HG03280 (cell line): ENCODE measurements at regions not wholly inside any gene's neighbourhood (a gene's known extent, or its start where the extent isn't known, plus 50 kb on each side); places are given as distances from the start of the nearest gene placed in this dataset.
"Not testable (repeated sequence)": the region's sequence is repeated elsewhere in the genome, so short reads cannot be mapped to it uniquely, and the experiment has no call there.

ENCODE experiments used
- ATAC-seq: cut with Tn5 transposase; IDR thresholded peaks from one replicate; pipeline ENCODE4 v1.9.1; 2021; ENCODE audit warnings: mild to moderate bottlenecking, moderate library complexity; ENCODE audit not compliant: unreplicated experiment

DNA sequence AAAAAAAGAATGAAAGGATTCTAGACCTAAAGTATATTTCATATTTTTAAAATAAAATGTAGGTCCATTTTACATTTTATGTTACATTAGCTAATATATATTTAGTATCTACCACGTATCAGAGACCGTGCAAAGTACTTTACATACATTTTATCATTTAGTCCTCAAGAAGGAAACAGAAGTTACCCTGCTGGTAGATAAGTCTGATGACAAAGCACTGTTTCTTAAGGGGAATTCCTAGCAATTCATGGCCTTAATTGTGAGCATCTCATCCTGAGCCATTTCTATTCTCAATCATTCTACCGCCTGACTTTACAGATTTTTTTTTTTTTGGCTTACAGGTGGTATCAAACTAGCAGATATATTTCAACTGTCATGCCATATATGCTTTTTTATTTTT is 367.7 kb downstream of the PRELID2 start:
- no peak for ATAC-seq

DNA sequence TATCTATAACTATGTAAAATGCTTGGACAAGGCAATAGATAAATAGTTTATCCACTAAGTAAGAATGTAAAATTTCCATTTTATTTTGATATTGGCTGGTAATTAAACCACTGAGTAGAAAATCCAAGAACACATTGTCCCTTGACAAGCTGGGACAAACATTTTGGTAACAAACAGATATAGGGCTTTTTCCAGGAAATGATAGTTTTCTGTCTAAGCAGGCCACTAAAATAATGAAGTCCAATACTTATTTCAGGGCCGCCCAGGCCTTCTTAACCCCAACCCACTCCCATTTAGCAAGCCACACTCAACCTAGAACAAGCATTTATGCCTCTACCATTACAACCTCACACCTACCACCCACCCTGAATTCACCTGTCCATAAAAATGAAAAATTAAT is 368.6 kb downstream of the PRELID2 start:
- no peak for ATAC-seq

DNA sequence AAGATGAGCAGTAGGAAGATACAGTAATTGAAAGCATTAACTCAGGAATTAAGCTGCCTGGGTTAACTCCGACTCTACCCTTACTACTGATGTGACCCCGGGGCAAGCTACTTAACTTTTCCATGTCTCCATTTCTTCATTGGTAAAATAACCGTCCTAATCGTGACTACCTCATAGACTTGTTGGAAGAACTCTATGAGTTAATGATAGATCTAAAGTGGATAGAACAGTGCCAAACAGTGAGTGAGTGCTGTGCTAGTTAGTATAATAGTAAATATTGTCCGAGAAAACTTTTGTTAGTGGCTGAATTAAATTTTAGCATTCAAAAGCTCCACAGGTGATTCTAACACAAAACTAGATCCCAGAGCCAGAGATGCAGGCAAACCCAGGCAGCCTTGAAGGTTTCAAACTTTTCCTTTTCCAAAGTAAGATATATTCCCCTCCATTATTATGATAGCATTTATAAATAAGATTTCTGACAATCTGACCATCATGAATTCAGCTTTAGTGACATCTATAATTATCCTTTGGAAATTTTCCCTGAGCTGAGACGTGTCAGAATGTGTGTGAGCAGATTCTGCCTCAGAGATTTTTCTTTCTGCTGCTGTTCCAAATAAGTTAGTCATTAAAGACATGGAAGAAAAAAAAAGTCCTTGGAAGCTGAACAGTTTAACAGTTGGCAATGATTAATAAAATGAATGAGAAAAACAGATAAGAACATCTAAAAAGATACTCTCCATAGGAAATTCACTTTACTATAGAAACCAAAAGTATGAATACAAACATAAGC is 369.5 kb downstream of the PRELID2 start:
- ATAC-seq, result no peak

DNA sequence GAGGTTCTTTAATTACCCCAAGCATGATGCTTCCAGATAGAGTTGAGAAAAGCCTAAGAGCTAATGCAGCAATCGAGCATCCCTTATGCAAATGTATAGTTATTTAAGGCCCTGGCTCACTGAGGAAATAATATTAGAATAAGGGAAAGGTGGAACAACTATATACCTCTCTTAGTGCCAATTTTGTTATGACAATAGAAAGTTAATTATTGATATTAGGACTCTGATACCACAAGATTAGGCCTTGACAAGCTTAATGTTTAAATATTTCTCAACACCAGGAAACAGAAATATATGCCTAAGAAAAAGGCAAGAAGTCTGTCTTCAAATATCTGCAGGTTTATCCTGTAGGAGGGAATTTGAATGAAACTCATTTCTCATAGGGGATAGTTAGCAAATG is 371.0 kb downstream of the PRELID2 start:
- ATAC-seq, result no peak

DNA sequence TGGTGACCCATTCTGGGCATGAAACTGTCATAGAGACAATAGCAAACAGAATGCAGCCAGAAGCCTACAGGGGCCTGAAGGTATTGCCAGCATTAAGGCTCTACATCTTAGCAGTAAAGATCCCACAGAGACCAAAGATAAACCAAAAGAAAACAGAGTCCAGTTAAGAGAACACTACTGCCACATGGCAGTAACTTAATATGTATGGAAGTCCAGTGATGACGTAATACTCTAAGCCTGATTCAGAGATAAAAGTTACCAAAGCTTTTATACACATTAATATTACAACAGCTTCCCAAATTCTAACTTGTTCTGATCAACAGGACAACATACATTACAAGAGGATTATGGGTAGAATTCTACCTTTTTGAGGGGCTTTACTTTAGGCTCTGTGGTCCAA is 371.5 kb downstream of the PRELID2 start:
- no peak for ATAC-seq

DNA sequence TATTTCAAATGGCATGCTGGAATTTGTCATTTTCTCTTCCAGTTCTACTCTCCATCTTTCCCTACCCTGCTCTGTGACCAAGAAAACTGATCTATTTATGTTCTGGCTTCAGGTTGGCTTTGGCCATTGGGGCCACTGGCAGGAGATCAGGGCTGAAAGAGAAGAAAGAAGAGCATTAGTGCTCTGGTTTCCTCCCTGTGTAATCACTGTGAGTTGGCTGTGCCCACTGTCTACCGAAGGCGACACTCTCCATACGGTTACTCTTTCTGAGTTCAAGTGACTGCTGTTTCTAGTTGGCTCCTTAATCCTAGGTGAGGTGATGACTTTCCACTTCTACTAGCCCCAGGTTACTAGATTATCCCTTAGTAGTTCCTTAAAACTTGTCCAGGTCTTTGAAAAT is 372.6 kb downstream of the PRELID2 start:
- ATAC-seq, result no peak

DNA sequence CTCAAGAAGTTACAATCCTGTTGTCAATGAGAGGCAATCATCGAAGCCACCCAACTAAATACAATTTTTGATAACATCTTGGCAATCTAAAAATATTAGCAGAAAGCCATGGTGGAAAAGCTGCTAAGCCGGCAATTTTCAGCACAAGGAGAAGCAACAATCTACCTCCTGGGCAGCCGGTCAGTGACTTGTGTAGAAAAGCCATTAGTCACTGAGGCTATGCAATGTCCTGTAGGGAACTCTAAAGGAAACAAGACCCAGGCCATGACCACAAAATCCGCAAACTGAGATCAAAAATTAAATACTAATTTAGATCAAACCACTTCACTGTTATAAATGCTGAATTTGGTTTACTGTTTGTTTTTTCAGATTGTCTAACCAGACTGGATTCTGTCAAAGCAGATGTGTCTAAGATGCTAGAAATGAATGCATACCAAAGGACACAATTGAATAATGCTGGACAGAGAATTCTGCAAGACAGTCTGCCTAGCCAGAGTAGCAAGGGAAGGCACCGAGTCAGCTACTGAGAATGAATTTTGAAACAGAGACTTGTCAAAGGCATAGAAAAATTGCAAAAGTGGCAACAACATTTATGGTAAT is 384.8 kb downstream of the PRELID2 start:
- no peak for ATAC-seq

DNA sequence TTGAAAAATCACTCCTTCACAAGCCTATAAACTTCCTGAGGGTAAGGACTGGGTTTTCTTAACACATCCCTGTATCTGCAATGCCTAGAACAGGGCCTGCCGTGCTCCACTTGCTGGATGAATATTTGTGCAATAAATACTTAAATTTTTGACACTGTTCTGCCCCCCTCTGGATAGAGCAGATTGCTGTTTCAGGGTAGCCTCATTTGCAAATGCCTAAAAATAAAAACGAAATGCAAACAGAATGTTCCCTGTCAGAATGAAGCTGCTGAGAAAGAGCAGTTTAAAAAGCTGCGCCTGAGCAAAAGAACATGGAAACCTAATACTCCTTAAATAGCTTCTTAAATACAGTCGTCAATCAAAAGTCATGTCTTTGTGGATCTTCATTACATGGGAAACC is 385.3 kb downstream of the PRELID2 start:
- ATAC-seq, result no peak

DNA sequence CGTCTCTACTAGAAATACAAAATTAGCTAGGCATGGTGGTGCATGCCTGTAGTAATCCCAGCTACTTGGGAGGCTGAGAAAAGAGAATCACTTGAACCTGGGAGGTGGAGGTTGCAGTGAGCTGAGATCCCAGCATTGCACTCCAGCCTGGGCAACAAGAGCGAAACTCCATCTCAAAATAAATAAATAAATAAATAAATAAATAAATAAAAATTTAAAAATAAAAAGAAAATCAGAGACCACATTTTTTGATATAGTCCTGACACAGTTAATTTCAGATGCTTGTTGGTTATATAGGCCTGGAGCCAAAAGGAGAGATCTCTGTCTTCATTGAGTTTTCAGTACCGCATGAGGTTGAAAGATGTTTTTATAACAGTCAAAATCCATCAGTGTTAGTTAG is 388.3 kb downstream of the PRELID2 start:
- not testable (repeated sequence) for ATAC-seq

DNA sequence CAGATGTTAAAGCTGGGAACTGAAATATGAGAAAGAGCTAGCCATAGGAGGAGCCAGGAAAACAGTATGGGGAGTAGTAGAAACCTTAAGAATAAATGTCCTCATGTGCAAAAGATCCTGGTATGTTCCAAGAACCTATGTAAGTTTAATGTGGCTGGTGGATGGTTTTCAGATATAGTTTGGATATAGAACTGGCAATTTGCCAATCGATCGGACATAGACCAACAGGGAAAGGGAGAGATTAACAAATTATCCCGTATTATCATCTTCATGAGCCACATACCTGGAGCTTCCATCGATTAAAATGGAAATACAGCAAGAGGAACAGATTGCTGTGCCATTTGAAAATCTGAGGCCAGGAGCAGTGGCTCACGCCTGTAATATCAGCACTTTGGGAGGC is 388.7 kb downstream of the PRELID2 start:
- no peak for ATAC-seq

DNA sequence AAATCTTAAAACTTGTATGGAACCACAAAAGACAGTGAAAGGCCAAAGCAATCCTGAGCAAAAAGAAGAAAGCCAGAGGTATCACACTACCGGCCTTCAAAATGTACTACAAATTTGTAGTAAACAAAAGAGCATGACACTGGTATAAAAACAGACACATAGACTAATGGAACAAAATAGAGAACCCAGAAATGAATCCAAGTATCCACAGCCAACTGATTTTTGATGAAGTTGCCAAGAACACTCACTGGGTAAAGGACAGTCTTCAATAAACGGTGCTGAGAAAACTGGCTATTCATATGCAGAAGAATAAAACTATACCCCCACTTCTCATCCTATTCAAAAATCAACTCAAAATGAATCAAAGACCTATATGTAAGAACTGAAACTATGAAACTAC is 390.1 kb downstream of the PRELID2 start:
- ATAC-seq, result no peak

DNA sequence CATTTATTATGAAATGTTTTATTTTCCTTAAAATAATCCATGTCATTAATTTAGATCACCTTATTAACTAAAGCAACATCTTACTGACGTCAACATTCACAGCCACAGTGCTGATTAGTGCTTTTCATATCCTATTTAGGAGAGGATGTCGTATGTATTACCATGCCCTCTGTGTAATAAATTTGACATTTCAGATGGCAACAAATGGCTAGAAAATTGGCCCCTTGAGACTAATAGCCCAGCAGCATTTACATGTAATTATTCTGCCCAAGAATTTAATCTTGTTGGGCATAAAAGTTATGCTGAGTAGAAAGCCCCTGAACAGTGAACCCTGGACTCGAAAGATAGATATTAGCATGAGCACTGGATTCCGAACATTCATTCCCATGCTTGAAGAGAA is 391.2 kb downstream of the PRELID2 start:
- ATAC-seq, result no peak

DNA sequence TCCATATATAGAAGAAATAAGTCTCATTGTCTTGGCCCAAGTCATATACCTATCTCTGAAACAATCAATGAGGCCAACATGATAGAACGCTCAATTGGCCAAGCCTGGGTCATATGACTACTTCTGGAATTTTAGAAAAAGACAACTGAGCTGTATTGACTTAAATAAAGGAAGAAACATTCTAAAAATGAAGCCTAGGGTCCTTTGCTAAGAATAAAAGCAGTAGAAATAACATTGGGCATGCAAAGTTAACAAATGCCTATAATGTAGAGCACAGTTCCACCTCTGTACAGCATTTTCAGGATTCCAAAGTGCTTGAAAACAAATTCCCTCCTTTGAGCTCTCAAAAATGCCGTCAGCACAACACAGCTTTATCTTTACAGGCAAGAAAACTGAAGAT is 391.8 kb downstream of the PRELID2 start:
- no peak for ATAC-seq

DNA sequence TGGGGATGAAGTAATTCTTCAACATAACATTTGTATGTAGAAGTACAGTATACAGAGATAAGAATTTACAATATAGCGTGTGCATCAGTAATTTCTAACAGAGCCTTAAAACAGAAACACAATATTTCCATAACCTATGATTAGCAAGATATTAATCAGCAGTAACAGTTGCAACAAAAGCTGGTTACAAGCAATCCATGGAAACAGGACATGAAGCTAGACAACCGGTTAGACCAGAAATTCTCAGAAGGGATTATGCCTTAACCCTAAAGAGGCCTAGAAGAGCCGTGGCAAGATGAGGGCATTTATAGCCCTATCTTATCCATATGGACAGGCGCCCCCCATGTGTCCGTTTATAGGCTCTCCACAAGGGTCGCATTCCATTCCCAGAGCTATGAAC is 392.5 kb downstream of the PRELID2 start:
- not testable (repeated sequence) for ATAC-seq

DNA sequence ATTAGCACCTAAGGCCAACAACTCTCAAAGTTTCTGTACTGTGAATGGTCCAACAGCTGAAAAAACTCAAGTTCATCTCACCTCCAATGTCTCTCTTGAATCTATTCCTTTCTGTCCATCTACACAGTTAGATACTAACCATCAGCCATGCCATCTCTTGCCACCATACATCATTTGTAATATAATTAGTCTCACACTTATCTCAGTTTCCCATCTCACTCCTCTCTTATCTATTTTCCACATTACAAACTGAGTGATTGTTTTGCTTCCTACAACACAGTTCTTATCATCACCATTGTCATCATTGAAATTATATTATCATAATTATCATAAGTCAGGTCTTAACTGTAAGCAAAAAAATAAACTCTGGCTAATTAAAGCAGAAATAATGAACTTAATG is 393.9 kb downstream of the PRELID2 start:
- ATAC-seq, result no peak

DNA sequence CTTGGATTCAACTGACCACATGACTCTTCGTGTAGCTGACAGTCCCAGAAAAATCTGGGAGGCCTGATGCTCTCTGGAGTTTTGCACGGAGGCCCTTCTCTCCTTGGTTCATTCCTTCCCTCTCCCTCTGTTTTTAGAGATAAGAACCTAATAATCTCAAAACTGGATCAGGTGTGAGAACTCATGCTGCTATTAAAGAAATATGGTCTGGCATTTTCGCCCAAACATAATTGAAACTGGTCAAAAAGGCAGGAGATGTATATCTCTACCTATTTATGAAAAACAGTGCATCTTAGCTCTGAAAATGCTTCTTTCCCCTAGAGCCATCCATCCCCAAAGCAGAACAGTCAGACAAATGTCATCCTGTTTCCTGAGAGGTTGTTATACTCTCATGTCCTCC is 397.5 kb downstream of the PRELID2 start:
- no peak for ATAC-seq

DNA sequence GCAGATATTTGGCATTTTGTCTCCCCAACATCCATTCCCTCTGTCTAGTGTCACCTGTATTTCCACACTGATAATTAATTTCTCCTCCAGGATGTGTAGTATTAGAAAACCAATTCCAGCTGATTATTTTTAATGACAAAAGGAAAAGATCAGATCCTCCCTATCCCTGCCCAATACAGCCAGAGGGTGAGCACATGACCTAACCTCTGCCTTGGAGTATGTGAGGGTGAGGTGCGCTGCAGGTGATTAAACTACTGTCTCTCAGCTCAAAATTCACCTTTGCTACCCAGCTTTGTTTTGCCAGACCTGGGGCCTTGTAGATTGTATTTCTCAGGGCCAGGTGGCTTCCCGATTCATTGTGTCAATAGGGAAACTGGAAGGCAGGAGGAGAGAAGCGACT is 402.1 kb downstream of the PRELID2 start:
- ATAC-seq, result no peak

DNA sequence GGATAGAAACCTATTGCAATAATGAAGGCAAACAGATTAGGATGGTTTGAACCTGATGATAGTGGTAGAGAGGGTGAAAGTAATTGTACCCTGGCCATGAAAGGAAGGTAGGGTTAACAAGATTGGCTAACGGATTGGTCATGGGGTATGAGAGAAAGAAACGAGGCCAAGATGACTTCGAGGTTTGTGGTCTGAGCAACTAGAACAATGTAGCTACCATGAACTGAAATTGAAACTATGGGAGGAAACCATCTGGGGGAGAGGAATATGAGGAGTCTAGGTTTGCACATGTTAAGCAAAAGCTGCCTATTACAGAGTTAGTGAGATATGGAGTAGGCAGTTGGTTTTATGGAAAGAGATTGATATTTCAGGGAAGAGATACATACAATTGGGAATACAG is 406.0 kb downstream of the PRELID2 start:
- no peak for ATAC-seq

DNA sequence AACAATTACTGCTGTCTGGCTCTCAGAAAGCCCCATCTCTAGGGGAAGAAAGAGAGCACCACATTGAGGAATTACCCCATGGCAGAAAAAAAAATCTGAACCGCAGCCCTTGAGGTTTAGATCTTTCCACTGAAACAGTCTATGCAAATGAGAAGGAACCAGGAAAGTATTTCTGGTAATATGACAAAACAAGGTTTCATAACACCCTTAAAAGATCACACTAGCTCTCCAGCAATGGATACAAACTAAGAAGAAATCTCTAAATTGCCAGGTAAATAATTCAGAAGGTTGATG is 427.1 kb downstream of the PRELID2 start:
- ATAC-seq, result peak; percentile 63

DNA sequence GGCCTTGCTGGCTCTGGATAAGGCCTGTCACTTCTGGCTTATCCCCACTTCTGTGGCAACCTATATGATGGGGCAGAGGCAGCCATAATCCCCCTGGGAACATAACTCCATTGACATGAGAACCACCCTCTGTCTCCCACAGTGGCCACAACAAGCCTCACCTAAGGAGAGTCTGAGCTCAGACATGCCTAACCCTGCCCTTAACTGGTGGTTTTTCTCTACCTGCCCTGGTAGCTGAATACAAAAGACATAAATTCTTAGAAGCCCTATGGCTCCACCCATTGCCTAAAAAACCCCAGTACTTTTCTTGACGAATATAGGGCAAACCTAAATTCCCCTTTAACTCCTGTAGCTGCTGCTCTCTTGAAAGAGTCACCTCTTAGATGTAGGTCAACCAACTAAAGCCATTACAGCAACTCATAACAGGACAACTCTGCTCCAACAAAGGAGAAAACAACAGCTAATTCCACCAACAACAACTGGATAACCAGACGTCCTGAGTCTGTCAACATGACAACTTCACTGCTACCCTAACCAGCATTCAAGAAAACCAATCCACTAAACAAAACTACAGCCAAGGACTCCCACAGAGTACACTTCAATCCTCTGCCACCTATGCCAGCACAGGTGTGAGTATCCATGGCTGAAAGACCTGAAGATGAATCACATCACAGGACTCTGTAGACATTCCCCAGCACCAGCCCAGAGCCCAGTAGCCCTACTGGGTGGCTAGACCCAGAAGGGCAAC is 427.7 kb downstream of the PRELID2 start:
- ATAC-seq, result peak; percentile 53

DNA sequence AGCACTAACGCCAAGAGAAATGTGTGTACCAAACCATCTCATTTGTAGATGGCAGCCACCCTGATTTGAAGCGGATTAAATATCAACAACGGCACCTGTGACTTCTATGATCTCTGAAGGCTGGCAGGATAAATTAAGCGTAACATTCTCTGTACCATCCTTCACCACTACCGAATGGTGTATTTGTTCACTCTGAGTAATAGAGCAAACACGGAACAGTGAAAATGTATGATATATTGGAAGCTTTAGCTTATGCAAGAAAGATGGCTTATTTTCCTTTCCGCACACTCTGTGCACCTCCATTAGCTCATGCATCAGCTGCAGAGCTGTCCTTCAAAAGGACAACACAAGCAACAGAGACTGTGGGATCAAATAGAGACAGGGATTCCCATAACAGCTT is 431.1 kb downstream of the PRELID2 start:
- no peak for ATAC-seq

DNA sequence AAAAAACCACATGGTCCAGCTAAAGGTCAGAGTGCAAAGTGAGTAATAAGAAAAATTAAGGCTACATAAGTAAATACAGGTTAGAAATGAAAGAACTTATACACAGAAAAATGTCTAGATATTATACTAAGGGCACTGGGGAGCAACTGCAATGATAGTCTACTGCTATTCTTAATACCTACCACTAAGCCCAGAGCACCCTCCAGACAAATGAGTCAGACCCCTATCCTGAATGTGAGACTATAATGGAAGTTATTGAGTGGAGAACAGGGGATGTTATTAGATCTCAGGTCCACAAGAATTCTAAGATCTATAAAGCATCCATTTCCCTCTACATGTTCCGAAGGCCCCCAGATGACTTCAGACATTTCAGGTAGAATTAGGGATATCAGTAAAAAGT is 438.3 kb downstream of the PRELID2 start:
- no peak for ATAC-seq
